Activated CD4-positive, alpha-beta T cell treated with anti-CD3 and anti-CD28 coated beads, Interleukin-2, amount 10 ng/mL, durations not matched to agents 7 days and 5 days (primary cell): ENCODE measurements at regions not wholly inside any gene's neighbourhood (a gene's known extent, or its start where the extent isn't known, plus 50 kb on each side); places are given as distances from the start of the nearest gene placed in this dataset.
"Not testable (repeated sequence)": the region's sequence is repeated elsewhere in the genome, so short reads cannot be mapped to it uniquely, and the experiment has no call there.

Experiments used
- CTCF ChIA-PET: fragments of 350-600 bp; sonication (Branson Sonifier 250); formaldehyde crosslinking; loops from one replicate; lab custom pipeline; 2021; ENCODE audit warnings: antibody characterized with exemption; lab: Charles Lee
- POLR2A ChIA-PET: fragments of 350-600 bp; sonication (Branson Sonifier 250); formaldehyde crosslinking; loops from one replicate; lab custom pipeline; 2021; ENCODE audit warnings: antibody characterized with exemption; lab: Charles Lee
- DNase-seq: peaks from one replicate; pipeline ENCODE4 v3.0.0-alpha.2; 2020
- H3K27ac Mint-ChIP-seq: one replicate; pipeline ENCODE4 v1.8.0; 2021; ENCODE audit warnings: mild to moderate bottlenecking, moderate library complexity, mixed read lengths
- H3K27me3 Mint-ChIP-seq: one replicate; pipeline ENCODE4 v1.8.0; 2021; ENCODE audit warnings: mixed read lengths
- H3K36me3 Mint-ChIP-seq: one replicate; pipeline ENCODE4 v1.8.0; 2021; ENCODE audit warnings: low read depth, mixed read lengths
- H3K4me1 Mint-ChIP-seq: one replicate; pipeline ENCODE4 v1.8.0; 2021; ENCODE audit warnings: mixed read lengths
- H3K4me3 Mint-ChIP-seq: one replicate; pipeline ENCODE4 v1.8.0; 2021; ENCODE audit warnings: mild to moderate bottlenecking, moderate library complexity, mixed read lengths
- H3K9me3 Mint-ChIP-seq: one replicate; pipeline ENCODE4 v1.8.0; 2021; ENCODE audit warnings: mixed read lengths

GRCh38 chr18:67455890-67456501, 60.5 kb downstream of the DSEL start:
- POLR2A ChIA-PET = no interaction called here
- Mint-ChIP-seq H3K27ac (no peak overlapping the region), H3K4me3 (no peak overlapping the region), H3K9me3 (peaks cover 10% of the 10 kb centered on the region), H3K36me3 (no peaks in the 10 kb centered on the region), H3K4me1 (peaks cover 8% of the 10 kb centered on the region), H3K27me3 (peaks cover 2% of the 10 kb centered on the region)
- DNase-seq = no peak
- CTCF ChIA-PET = no interaction called here

- Mint-ChIP-seq H3K27ac (no peak overlapping the region), H3K4me3 (no peak overlapping the region), H3K4me1 (peaks cover 8% of the 10 kb centered on the region), H3K9me3 (peaks cover 12% of the 10 kb centered on the region), H3K27me3 (no peaks in the 10 kb centered on the region), H3K36me3 (no peaks in the 10 kb centered on the region)
- POLR2A ChIA-PET = no interaction called here
- DNase-seq = no peak
- CTCF ChIA-PET = no interaction called here
Measured at GRCh38 chr18:67453901-67454300, 62.6 kb downstream of the DSEL start.

- Mint-ChIP-seq H3K27ac (no peak overlapping the region), H3K4me3 (no peak overlapping the region), H3K9me3 (peaks cover 12% of the 10 kb centered on the region), H3K36me3 (no peaks in the 10 kb centered on the region), H3K4me1 (peaks cover 8% of the 10 kb centered on the region), H3K27me3 (no peaks in the 10 kb centered on the region)
- ChIA-PET POLR2A (no interaction called here), CTCF (no interaction called here)
- DNase-seq = no peak
Measured at GRCh38 chr18:67451960-67452359, 64.6 kb downstream of the DSEL start.

GRCh38 chr18:67451101-67451500, 65.4 kb downstream of the DSEL start:
- CTCF ChIA-PET, H3K4me3 Mint-ChIP-seq, H3K36me3 Mint-ChIP-seq, H3K4me1 Mint-ChIP-seq, POLR2A ChIA-PET, H3K27me3 Mint-ChIP-seq: not testable (repeated sequence)
- DNase-seq = peak; percentile 10
- Mint-ChIP-seq H3K27ac (peak overlapping the region; percentile 26), H3K9me3 (peaks cover 12% of the 10 kb centered on the region)

GRCh38 chr18:67433971-67434370, 82.5 kb downstream of the DSEL start:
- Mint-ChIP-seq H3K27ac (no peak overlapping the region), H3K27me3 (no peaks in the 10 kb centered on the region), H3K4me3 (no peak overlapping the region), H3K4me1 (no peaks in the 10 kb centered on the region), H3K36me3 (no peaks in the 10 kb centered on the region), H3K9me3 (no peaks in the 10 kb centered on the region)
- POLR2A ChIA-PET = no interaction called here
- no peak for DNase-seq
- CTCF ChIA-PET = no interaction called here

- H3K27ac Mint-ChIP-seq = no peak overlapping the region
- POLR2A ChIA-PET = no interaction called here
- H3K4me3 Mint-ChIP-seq = no peak overlapping the region
- DNase-seq = no peak
- H3K4me1 Mint-ChIP-seq = no peaks in the 10 kb centered on the region
- CTCF ChIA-PET = interaction anchor here (1.7 kb wide), 1 partner anchor 15 kb away, joined by 4 read pairs; no protein-coding TSS in a partner anchor
- no peaks in the 10 kb centered on the region for H3K27me3 Mint-ChIP-seq
- no peaks in the 10 kb centered on the region for H3K9me3 Mint-ChIP-seq
- no peaks in the 10 kb centered on the region for H3K36me3 Mint-ChIP-seq
Measured at GRCh38 chr18:67432806-67433205, 83.7 kb downstream of the DSEL start.

GRCh38 chr18:67428805-67429204, 87.7 kb downstream of the DSEL start:
- Mint-ChIP-seq H3K4me3 (no peak overlapping the region), H3K27me3 (no peaks in the 10 kb centered on the region), H3K36me3 (no peaks in the 10 kb centered on the region), H3K27ac (no peak overlapping the region), H3K9me3 (no peaks in the 10 kb centered on the region), H3K4me1 (no peaks in the 10 kb centered on the region)
- ChIA-PET CTCF (no interaction called here), POLR2A (no interaction called here)
- DNase-seq = no peak

- POLR2A ChIA-PET = no interaction called here
- Mint-ChIP-seq H3K36me3 (no peaks in the 10 kb centered on the region), H3K4me3 (no peak overlapping the region), H3K27me3 (no peaks in the 10 kb centered on the region), H3K4me1 (no peaks in the 10 kb centered on the region), H3K27ac (no peak overlapping the region), H3K9me3 (no peaks in the 10 kb centered on the region)
- CTCF ChIA-PET = no interaction called here
- DNase-seq = no peak
Measured at GRCh38 chr18:67428158-67428557, 88.4 kb downstream of the DSEL start.

GRCh38 chr18:67426486-67426885, 90.0 kb downstream of the DSEL start:
- no peak for DNase-seq
- ChIA-PET CTCF (no interaction called here), POLR2A (no interaction called here)
- Mint-ChIP-seq H3K9me3 (no peaks in the 10 kb centered on the region), H3K27ac (no peak overlapping the region), H3K4me3 (no peak overlapping the region), H3K27me3 (no peaks in the 10 kb centered on the region), H3K36me3 (no peaks in the 10 kb centered on the region), H3K4me1 (no peaks in the 10 kb centered on the region)

GRCh38 chr18:67425672-67426071, 90.8 kb downstream of the DSEL start:
- Mint-ChIP-seq H3K27ac (no peak overlapping the region), H3K9me3 (no peaks in the 10 kb centered on the region), H3K4me3 (no peak overlapping the region), H3K27me3 (no peaks in the 10 kb centered on the region), H3K36me3 (no peaks in the 10 kb centered on the region), H3K4me1 (no peaks in the 10 kb centered on the region)
- DNase-seq = no peak
- ChIA-PET CTCF (no interaction called here), POLR2A (no interaction called here)

- POLR2A ChIA-PET = no interaction called here
- CTCF ChIA-PET = no interaction called here
- no peak overlapping the region for H3K4me3 Mint-ChIP-seq
- DNase-seq = no peak
- H3K36me3 Mint-ChIP-seq = no peaks in the 10 kb centered on the region
- H3K27me3 Mint-ChIP-seq = no peaks in the 10 kb centered on the region
- H3K9me3 Mint-ChIP-seq = no peaks in the 10 kb centered on the region
- H3K27ac Mint-ChIP-seq = no peak overlapping the region
- H3K4me1 Mint-ChIP-seq = peaks cover 8% of the 10 kb centered on the region
Measured at GRCh38 chr18:67421651-67422050, 94.9 kb downstream of the DSEL start.

GRCh38 chr18:67417864-67418523, 98.5 kb downstream of the DSEL start:
- DNase-seq = peak; percentile 52
- H3K27ac Mint-ChIP-seq = peak overlapping the region; percentile 78
- H3K9me3 Mint-ChIP-seq = no peaks in the 10 kb centered on the region
- POLR2A ChIA-PET = no interaction called here
- H3K4me3 Mint-ChIP-seq = peak overlapping the region; percentile 46
- H3K4me1 Mint-ChIP-seq = peaks cover 8% of the 10 kb centered on the region
- CTCF ChIA-PET = interaction anchor here (1.1 kb wide), 1 partner anchor 14 kb away, joined by 4 read pairs; no protein-coding TSS in a partner anchor
- H3K27me3 Mint-ChIP-seq = no peaks in the 10 kb centered on the region
- H3K36me3 Mint-ChIP-seq = no peaks in the 10 kb centered on the region

GRCh38 chr18:67411116-67411515, 105.4 kb downstream of the DSEL start:
- POLR2A ChIA-PET = no interaction called here
- Mint-ChIP-seq H3K36me3 (no peaks in the 10 kb centered on the region), H3K27ac (no peak overlapping the region), H3K4me1 (no peaks in the 10 kb centered on the region), H3K4me3 (no peak overlapping the region), H3K27me3 (peaks cover 2% of the 10 kb centered on the region), H3K9me3 (no peaks in the 10 kb centered on the region)
- no peak for DNase-seq
- CTCF ChIA-PET = interaction anchor here (1.0 kb wide), 1 partner anchor 8 kb away, joined by 3 read pairs; no protein-coding TSS in a partner anchor
